SK-MEL-5 (cell line): ENCODE measurements at regions not wholly inside any gene's neighbourhood (a gene's known extent, or its start where the extent isn't known, plus 50 kb on each side); places are given as distances from the start of the nearest gene placed in this dataset.
A peak's percentile ranks its signal among the peaks of the same experiment; 100 is the strongest.
"Not testable (repeated sequence)": the region's sequence is repeated elsewhere in the genome, so short reads cannot be mapped to it uniquely, and the experiment has no call there.

Experiments used
- DNase-seq: peaks from one replicate; pipeline ENCODE4 v3.0.0-alpha.2; 2016; ENCODE audit warnings: low read depth, low spot score
- in situ Hi-C: cut with HindIII; loops from 2 replicates; pipeline ENCODE4 v1.10.0; 2016; ENCODE audit warnings: low sequenced_read_pairs, high pct_unique_total_duplicates, low pct_unique_long_range_greater_than_20kb

DNA sequence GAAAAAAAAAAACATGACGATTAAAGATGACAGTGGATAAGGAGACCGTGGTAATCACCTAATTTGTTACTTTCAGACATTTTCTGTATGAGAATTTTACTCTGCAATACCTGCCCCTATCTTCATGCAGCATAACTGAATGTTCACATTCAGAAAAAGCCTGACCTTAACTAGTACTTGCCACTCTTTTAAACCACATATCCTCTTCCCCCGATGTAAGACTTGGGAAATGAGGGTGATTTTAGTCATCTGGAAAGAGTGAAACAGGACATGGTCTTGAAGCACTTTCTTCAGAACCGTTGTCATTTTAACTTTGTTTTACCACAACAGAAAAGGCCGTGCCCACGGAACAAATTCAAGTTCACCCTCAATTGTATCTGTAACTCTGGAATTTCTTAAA, 318.5 kb downstream of the BCL2L11 start:
- in situ Hi-C loops, DNase-seq: not testable (repeated sequence)

GRCh38 chr2:111441614-111442013, 320.9 kb downstream of the BCL2L11 start:
- in situ Hi-C loops, DNase-seq: not testable (repeated sequence)

- DNase-seq, in situ Hi-C loops: not testable (repeated sequence)
Observed at GRCh38 chr2:111442767-111443454, 322.2 kb downstream of the BCL2L11 start.

GRCh38 chr2:111444516-111444915, 323.8 kb downstream of the BCL2L11 start:
- DNase-seq, in situ Hi-C loops: not testable (repeated sequence)

DNA sequence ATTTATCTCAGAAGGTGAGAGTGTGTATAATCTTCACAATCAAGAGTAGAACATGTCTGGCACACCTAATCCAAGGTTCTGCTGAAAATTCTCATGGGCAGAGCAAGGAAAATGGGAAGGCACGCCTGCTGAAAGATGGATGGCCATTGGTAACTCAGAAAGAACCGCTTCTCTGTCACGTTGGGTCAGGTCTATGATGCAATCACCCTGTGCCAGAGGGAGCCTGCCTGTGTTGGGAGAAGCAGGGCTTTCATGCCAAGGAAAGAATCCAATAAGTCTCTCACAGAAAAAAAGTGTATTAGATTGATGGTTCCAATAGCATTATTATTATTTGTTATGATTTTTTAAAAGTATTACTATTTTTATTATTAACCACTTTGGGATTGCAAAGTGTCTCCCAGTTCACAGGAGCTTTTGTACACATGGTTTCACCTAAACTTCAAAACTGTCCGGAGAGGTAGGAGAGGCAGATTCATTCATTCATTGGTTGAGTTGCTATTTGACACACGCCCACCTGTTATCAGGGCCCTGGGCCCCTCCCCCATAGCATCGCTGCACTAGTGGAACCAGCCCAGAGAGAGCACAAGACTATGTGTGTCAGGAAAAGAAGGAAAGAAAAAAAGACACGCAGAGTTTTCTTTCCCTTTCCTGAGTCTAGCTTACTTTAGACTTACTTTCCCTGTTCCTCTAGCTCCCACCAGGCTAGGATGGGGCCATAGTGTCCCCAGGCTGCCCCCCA, 324.6 kb downstream of the BCL2L11 start:
- DNase-seq, in situ Hi-C loops: not testable (repeated sequence)

DNA sequence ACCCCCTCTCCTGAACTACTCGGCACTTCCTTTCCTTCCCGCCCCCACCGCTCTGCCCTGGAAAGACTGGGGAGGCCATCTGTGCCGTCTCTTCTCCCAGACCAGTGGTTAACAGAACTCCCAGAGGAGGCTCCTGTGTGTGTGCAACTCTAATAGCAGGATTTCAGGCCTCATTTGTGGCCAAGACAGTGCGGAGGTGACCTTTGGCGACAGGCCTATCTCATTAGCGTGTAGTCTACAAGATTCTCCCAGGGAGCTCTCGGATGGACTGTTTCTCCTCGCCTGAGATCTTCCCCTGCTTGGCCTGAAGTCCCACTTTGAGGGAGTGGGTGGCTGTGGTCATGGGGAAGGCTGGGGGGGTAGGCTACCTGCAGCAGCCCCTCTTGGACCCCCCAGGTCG, 325.2 kb downstream of the BCL2L11 start:
- DNase-seq, in situ Hi-C loops: not testable (repeated sequence)

DNA sequence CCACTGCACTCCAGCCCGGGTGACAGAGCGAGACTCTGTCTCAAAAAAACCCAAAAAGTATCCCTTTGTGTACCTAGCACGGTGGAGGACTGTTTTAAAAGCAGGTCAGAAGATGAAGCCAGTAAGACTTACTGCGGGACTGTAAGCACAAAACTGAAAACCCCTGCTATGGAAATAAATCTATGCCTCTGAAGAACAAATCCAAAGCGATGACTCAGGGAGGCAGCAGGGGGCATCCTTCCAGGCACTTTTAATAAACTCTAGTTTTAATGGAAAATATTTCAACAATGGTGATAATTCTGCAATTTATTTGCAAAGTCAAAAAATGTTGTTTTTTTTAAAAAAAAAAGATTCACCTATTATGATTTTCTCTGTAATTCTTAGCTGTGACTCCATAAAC, 326.8 kb downstream of the BCL2L11 start:
- in situ Hi-C loops, DNase-seq: not testable (repeated sequence)

GRCh38 chr2:111448796-111449195, 328.1 kb downstream of the BCL2L11 start:
- DNase-seq, in situ Hi-C loops: not testable (repeated sequence)

- in situ Hi-C loops, DNase-seq: not testable (repeated sequence)
Observed at GRCh38 chr2:111450526-111450925, 329.8 kb downstream of the BCL2L11 start.

GRCh38 chr2:111451692-111452199, 331.0 kb downstream of the BCL2L11 start:
- DNase-seq, in situ Hi-C loops: not testable (repeated sequence)

GRCh38 chr2:111452208-111452607, 331.5 kb downstream of the BCL2L11 start:
- DNase-seq, in situ Hi-C loops: not testable (repeated sequence)

DNA sequence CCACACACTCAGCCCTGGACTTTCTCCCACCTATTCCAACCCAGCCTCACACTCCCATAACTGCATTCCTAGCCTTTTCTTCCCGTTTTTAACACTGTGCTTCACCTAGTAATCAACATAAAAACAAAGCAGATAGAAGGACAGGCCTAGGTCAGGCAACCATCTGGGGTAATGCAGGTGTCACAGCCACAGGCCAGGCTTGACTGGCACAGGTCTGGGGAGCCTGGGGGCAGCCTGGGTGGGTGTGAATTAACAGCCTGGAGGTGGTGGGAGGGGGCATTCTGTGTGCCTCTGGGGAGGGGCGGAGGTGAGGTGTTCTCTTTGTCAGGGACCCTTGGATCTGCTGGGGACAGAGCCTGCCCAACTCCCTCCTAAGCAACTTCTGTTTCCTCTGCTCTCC, 332.6 kb downstream of the BCL2L11 start:
- DNase-seq, in situ Hi-C loops: not testable (repeated sequence)

GRCh38 chr2:111453816-111454215, 333.1 kb downstream of the BCL2L11 start:
- not testable (repeated sequence) for DNase-seq

GRCh38 chr2:111454404-111454803, 333.7 kb downstream of the BCL2L11 start:
- in situ Hi-C loops = not testable (repeated sequence)
- peak; percentile 51 for DNase-seq

More at GRCh38 chr2:111453816-111454215, 333.1 kb downstream of the BCL2L11 start:
- in situ Hi-C loops = not testable (repeated sequence)

DNA sequence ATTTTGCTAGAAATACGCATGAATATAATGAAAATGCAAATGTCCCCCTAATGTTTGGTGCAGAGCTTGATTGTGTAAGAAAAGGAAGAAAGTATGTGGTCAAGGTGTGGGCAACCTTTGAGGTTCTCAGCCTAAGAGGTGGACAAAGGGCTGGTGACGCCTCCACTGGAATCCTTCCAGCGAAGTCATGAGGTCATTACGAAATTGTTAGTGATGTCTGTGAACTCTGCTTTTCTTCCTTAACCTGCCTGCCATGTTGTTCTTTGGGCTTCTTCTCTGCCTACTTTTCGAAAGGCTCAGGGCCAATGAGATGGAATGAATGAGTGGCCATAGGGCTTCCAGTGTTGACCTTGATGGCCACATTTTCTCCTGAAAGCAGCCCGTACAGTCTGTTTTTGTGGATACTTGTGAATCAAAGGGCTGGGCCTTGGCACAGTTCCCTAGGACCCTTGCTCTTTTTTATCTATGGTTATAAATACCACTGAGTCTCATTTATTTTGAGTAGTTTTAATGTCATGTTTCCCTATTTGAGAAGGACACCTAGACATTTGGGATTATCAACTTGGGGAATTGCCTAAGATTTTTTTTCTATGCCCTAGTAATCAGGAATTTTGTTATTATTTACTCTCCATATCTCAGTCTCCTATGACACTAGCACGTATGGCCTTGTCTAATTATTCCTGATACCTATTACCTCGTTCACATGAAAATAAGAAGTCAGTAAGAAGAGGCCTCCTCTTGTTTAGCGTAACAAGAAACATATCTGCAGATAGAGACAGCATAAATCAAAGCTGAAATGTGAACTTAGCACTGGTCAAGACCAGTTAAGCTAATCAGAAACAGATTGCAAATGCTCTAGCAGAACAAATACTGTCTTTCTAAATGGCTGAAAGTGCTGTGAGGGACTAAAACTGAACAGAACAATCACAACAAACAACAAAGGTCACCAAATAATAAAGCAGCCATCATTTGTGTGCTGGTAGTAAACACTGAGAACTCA, 334.6 kb downstream of the BCL2L11 start:
- in situ Hi-C loops = not testable (repeated sequence)
- DNase-seq = peak; percentile 7

DNA sequence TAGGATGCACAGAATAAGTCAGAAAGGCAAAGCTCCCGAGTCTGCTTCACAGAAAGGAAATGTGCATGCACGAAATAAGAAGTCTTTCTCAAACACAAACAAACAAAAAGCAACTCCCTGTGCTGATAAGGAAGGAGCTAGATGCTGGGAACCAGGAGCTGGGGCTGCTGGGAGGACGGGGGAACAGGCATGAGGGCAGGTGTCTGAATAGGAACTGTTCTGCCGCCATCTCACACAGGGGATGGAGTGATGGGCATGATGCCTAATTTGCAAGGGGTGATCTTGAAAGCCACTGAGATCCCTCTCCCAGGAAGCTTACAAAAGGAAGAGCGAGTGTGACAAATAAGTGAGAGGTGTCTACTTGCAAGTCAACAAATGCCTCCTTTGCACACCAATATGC, 336.5 kb downstream of the BCL2L11 start:
- in situ Hi-C loops, DNase-seq: not testable (repeated sequence)

DNA sequence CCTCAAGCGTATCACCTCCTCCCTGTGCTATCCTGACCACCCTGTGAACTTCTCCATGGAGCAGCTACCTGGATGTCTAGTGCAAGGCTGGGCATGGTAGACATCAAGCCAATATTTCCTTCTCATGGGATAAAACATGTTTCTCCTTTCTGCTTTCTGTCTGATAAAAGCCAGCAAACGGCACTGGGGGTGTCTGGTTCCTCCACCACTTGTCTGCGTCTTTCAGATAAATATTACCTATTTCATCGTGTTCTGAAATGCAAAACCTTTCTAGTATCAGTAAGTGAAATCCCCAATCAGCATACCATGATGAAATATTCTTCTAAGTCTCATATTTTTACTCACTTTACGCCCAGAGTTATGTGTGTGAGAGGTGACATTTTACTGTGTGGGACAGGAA, 340.2 kb downstream of the BCL2L11 start:
- DNase-seq, in situ Hi-C loops: not testable (repeated sequence)
